ENCODE measurements at regions not wholly inside any gene's neighbourhood (a gene's known extent, or its start where the extent isn't known, plus 50 kb on each side); places are given as distances from the start of the nearest gene placed in this dataset.

DNA sequence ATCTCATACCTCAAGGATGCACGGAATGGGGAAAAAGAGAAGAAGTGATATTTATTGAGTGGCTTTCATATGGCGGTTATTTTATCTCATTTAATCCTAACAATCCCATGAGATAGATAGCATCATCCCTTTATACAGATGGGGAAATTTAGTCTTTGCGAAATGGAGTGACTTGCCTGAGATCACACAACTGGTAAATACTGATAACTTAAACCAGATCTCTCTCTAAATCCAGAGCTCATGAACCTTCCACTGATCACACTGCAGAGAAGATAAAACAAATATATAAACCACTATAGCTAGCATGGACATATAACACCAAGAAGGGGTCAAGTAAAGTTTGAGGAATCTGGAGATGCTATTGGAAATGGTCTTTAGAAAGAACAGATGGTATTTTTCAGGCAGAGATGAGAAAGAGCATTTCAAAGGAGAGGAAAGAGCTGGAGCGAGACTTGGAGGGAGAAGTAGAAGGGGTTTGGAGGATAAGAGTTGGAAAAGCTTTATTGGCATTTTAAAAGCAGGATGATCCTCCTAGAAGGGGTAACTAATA, 139.8 kb upstream of the TNFAIP3 start:
- TF ChIP-seq, protein P1, sequence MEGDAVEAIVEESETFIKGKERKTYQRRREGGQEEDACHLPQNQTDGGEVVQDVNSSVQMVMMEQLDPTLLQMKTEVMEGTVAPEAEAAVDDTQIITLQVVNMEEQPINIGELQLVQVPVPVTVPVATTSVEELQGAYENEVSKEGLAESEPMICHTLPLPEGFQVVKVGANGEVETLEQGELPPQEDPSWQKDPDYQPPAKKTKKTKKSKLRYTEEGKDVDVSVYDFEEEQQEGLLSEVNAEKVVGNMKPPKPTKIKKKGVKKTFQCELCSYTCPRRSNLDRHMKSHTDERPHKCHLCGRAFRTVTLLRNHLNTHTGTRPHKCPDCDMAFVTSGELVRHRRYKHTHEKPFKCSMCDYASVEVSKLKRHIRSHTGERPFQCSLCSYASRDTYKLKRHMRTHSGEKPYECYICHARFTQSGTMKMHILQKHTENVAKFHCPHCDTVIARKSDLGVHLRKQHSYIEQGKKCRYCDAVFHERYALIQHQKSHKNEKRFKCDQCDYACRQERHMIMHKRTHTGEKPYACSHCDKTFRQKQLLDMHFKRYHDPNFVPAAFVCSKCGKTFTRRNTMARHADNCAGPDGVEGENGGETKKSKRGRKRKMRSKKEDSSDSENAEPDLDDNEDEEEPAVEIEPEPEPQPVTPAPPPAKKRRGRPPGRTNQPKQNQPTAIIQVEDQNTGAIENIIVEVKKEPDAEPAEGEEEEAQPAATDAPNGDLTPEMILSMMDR (conservative IDR thresholded peaks at IDR 0.05; ENCODE audit: low read depth, low read length): no peak
- DNase-seq (ENCODE audit: low read depth): no peak
- no peak overlapping the region for H3K4me3 ChIP-seq (ENCODE audit: low read length)

DNA sequence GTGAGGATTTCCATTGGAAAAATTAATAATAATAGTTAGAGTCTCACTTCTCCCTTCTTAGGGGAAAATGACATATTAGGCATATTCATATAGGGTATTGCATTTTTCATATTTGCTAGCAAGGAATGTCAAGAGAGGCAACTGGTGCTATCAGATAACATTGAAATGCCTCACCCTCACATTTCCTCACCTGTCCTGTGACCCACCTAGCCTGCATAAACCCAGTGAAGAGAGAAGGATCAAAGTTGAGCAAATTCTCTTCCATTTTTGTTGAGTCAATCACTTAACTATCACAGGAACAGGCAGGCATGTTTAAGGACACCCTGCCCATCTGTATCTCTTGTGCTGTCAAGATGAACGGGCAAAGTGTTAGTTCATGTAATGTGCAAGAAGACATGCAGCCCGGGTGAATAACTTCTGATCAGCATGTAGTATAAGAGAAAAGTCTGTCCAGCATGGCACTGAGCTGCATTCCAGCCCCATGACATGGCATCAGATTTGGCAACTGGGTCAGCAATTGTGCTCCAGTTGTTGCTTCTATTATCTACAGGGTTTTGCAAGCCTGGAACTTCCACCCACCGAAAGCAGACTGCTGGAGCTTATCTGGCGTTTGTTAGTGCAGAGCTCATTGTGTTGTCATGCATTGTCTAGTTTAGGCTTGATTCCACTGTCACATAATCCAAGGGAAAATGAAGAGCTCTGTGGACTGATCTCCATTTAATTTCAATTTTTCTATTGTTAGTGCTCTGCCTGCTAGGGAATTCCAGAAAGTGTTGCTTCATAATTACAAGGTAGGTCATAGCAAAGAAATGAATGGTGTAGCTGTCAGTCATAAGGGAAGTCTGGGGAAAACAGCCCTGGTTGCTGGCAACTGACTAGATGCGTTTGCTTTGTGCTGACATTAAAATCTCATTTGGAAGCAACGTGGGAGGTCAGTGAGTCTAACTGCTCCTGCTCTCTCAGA, 138.4 kb upstream of the TNFAIP3 start:
- no peak overlapping the region for H3K4me3 ChIP-seq (ENCODE audit: low read length)
- TF ChIP-seq, protein P1 (conservative IDR thresholded peaks at IDR 0.05; ENCODE audit: low read depth, low read length): no peak
- peak; percentile 66 for DNase-seq (ENCODE audit: low read depth)

DNA sequence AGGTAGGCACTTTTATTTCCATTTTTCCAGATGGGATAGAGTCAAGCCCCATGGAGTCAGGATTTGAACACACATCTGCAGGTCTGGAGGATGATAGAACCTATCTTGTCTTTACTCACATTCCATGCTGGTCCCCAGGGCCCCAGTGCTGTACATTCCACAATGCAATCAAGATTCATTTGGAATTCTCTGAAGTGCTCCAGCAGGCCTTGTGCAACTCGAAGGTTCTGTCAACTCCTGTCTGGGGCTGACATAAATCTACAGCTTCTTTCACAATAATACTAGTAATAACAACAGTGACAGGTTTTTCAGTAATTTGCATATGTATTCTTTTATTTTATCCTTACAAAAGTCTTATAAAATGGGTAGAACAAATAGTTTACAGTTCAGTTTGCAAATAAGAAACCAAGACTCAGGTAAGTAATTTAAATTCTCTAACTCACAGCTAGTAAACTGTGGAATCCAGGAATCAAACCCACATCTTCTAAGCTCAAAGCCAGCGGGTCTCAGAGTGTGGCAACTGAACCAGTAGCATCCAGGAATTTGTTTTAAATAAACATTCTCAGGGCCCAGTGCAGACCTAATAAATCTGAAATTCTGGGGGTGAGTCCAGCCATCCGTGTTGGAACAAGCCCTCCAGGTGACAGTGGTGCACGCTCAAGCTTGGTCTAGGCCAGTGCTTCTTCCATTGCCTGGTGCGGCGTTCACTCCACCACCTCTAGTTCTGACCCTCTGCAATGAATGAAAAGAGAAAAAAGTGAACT, 137.0 kb upstream of the TNFAIP3 start:
- DNase-seq (ENCODE audit: low read depth): no peak
- no peak overlapping the region for H3K4me3 ChIP-seq (ENCODE audit: low read length)
- TF ChIP-seq, protein P1 (conservative IDR thresholded peaks at IDR 0.05; ENCODE audit: low read depth, low read length): no peak

DNA sequence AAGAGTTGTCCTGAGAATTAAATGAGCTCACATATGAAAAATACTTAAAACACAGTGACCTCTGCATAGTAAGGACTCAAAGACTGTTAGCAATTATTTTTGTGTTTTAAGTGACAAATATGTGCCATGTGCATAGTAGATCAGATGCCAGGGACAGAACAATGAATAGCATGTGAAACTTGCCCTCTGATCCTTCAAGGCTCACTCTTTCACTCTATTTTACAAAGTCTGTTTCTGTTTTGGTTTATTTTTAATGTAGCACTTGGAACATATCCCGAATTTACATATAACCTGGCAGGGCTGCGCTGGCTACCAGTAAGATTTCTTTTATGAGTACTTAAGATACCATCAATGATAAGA, 135.5 kb upstream of the TNFAIP3 start:
- DNase-seq (ENCODE audit: low read depth): no peak
- H3K4me3 ChIP-seq (ENCODE audit: low read length): no peak overlapping the region
- TF ChIP-seq, protein P1 (conservative IDR thresholded peaks at IDR 0.05; ENCODE audit: low read depth, low read length): no peak

DNA sequence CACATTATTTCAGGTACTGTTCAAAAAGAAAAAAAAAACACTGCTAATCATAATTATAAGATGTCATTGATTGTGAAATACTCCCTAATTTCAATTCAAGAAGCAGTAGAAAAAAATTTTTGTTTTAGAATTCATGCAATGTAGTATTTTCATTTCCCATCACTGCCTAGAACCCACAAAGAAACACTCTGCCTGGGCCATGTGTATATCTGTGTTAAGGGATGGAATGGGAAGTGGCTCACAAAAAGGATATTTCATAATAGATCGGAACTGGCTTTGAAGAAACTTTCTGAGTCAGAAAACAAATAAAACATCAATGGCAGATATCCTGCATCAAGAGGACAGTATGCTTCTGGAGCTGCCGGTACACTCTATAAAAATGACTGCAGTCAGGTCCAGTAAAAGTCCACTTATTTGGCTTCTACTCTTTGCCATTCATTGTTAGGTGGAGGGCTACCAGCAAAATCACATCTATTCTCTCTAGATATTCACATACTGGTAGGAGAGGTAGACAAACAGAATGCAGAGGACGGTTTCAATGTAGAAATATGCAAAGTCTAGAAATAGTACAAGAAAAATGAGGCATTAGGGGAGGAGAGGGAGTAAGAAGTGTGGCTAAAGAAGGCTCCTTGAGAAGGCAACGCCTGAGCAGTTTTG, 135.0 kb upstream of the TNFAIP3 start:
- no peak overlapping the region for H3K4me3 ChIP-seq (ENCODE audit: low read length)
- no peak for DNase-seq (ENCODE audit: low read depth)
- TF ChIP-seq, protein P1 (conservative IDR thresholded peaks at IDR 0.05; ENCODE audit: low read depth, low read length): no peak

DNA sequence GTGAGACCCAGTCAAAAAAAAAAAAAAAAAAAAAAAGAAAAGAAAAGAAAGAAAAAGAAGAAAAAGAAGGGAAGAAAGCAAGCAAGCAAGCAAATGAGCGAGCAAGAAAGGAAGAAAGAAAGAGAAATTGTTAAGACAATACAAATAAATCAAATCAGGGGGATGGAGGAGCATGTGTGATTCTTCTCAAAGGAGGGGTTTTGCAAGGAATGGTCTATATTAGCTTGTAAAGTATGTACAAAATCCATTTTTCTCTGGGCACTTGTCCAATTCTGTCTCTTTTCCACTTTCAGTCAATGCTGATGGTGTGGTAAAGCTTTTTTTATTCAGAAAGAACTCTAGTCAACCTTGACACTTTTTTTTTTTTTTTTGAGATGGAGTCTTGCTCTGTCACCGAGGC, 133.7 kb upstream of the TNFAIP3 start:
- TF ChIP-seq, protein P1 (conservative IDR thresholded peaks at IDR 0.05; ENCODE audit: low read depth, low read length): no peak
- DNase-seq (ENCODE audit: low read depth): peak; percentile 22
- no peak overlapping the region for H3K4me3 ChIP-seq (ENCODE audit: low read length)

All from retinal pigment epithelial cell (primary cell).